ENCODE measurements at regions not wholly inside any gene's neighbourhood (a gene's known extent, or its start where the extent isn't known, plus 50 kb on each side); places are given as distances from the start of the nearest gene placed in this dataset.

GRCh38 chr17:54368906-54369305, 531.7 kb upstream of the TOM1L1 start:
- Histone ChIP-seq H2AK5ac (ENCODE audit: low read depth, low read length) (no peak overlapping the region), H3K14ac (ENCODE audit: insufficient read length) (no peak overlapping the region), H3K9ac (replicated peaks in 1 of 4; ENCODE audit: extremely low read depth in 1 of 4, low read depth in 3 of 4, low read length in 3 of 4) (no peak overlapping the region), H3K23me2 (ENCODE audit: low read depth, low read length) (no peaks in the 10 kb centered on the region), H2AFZ (ENCODE audit: low read length) (no peak overlapping the region), H4K20me1 (replicated peaks in 1 of 2; ENCODE audit: control insufficient read depth in 1 of 2, insufficient read depth in 2 of 2, low read length in 2 of 2) (no peaks in the 10 kb centered on the region), H2BK15ac (ENCODE audit: low read length) (no peak overlapping the region), H3K36me3 (ENCODE audit: control insufficient read depth in 2 of 4, insufficient read depth in 4 of 4, low read length in 3 of 4) (peaks cover 0 to 3% (median 0%) of the 10 kb centered on the region in 4 experiments; a peak in 1 of 8 replicates), H3K4me2 (ENCODE audit: insufficient read depth in 1 of 2, low read depth in 2 of 2, low read length in 2 of 2) (no peak overlapping the region), H3K9me3 (ENCODE audit: insufficient read depth in 2 of 2, low read depth in 1 of 2, low read length in 1 of 2) (peaks cover 3% of the 10 kb centered on the region in 2 experiments; a peak in 2 of 4 replicates), H4K91ac (replicated peaks; ENCODE audit: insufficient read length, low read length) (no peak overlapping the region), H2BK120ac (replicated peaks; ENCODE audit: low read depth, low read length) (no peak overlapping the region), H3K56ac (replicated peaks; ENCODE audit: insufficient read length, low read depth, low read length) (no peak overlapping the region), H3K23ac (ENCODE audit: insufficient read length) (no peak overlapping the region), H4K5ac (ENCODE audit: insufficient read length, low read depth, low read length) (no peak overlapping the region), H3K18ac (ENCODE audit: extremely low read depth, low read length) (no peak overlapping the region), H3K27me3 (replicated peaks in 1 of 4; ENCODE audit: control insufficient read depth in 3 of 4, extremely low read depth in 1 of 4, insufficient read depth in 3 of 4, low read length in 3 of 4) (no peaks in the 10 kb centered on the region), H3K4me1 (replicated peaks in 1 of 4; ENCODE audit: control insufficient read depth in 3 of 4, insufficient read depth in 4 of 4, low read length in 3 of 4) (peaks cover 0 to 1% (median 0%) of the 10 kb centered on the region in 4 experiments; a peak in 2 of 7 replicates), H4K8ac (ENCODE audit: extremely low read depth, insufficient read depth, low read length) (no peak overlapping the region), H3K79me2 (ENCODE audit: control insufficient read depth in 1 of 2, insufficient read depth in 2 of 2, low read length in 2 of 2) (no peaks in the 10 kb centered on the region), H2BK5ac (ENCODE audit: low read depth, low read length) (no peak overlapping the region), H3K4ac (replicated peaks; ENCODE audit: insufficient read length, low read depth, low read length) (no peak overlapping the region), H2BK12ac (ENCODE audit: low read depth, low read length) (no peak overlapping the region), H3K79me1 (ENCODE audit: low read depth, low read length) (no peaks in the 10 kb centered on the region), H3K27ac (ENCODE audit: low read depth, low read length) (no peak overlapping the region), H2BK20ac (ENCODE audit: low read length) (no peak overlapping the region), H3K4me3 (ENCODE audit: extremely low read depth in 1 of 4, insufficient read depth in 2 of 4, low read depth in 3 of 4, low read length in 4 of 4) (no peak overlapping the region)
- ChIA-PET POLR2A (ENCODE audit: partially characterized antibody) (no interaction called here), CTCF (ENCODE audit: partially characterized antibody) (interaction anchor here (0.6 kb wide), 1 partner anchor 443 kb away, joined by 3 read pairs; no protein-coding TSS in a partner anchor)
- DNase-seq (ENCODE audit: low read depth in 1 of 2, low spot score in 2 of 2) (no peak), FAIRE-seq (no peak)
- TF ChIP-seq TCF12 (IDR thresholded peaks at IDR 0.05; ENCODE audit: low read depth, low read length), result no peak
